C4-2B (cell line): ENCODE measurements at regions not wholly inside any gene's neighbourhood (a gene's known extent, or its start where the extent isn't known, plus 50 kb on each side); places are given as distances from the start of the nearest gene placed in this dataset.

Source experiments
- H3K27ac ChIP-seq: fragments of 450-650 bp; 2 replicates; pipeline ENCODE4 v1.5.1; 2017
- CTCF ChIP-seq: fragments of 450-650 bp; conservative IDR thresholded peaks from 2 replicates; pipeline ENCODE4 v1.5.1; 2017; ENCODE audit warnings: mild to moderate bottlenecking
- ZFX ChIP-seq: fragments of 450-650 bp; IDR thresholded peaks from 2 replicates; pipeline ENCODE4 v1.6.1; 2017

GRCh38 chr4:104591510-104591911 lies 96.8 kb upstream of the CXXC4 start:
- no peak overlapping the region for H3K27ac ChIP-seq

GRCh38 chr4:104592183-104592582 lies 97.5 kb upstream of the CXXC4 start:
- no peak overlapping the region for H3K27ac ChIP-seq
- TF ChIP-seq ZFX (no peak), CTCF (no peak)

More at GRCh38 chr4:104591510-104591911, 96.8 kb upstream of the CXXC4 start:
- no peak for TF ChIP-seq CTCF
- TF ChIP-seq ZFX, result no peak

- no peak overlapping the region for H3K27ac ChIP-seq
- no peak for TF ChIP-seq CTCF
Observed at GRCh38 chr4:104593019-104593418, 98.3 kb upstream of the CXXC4 start.

GRCh38 chr4:104596189-104596588 lies 101.5 kb upstream of the CXXC4 start:
- no peak overlapping the region for H3K27ac ChIP-seq
- TF ChIP-seq ZFX, result no peak
- no peak for TF ChIP-seq CTCF

GRCh38 chr4:104615496-104615895 lies 120.8 kb upstream of the CXXC4 start:
- TF ChIP-seq CTCF, result no peak
- TF ChIP-seq ZFX, result no peak
- H3K27ac ChIP-seq, result no peak overlapping the region

GRCh38 chr4:104615926-104616325 lies 121.2 kb upstream of the CXXC4 start:
- H3K27ac ChIP-seq, result no peak overlapping the region
- TF ChIP-seq ZFX, result no peak
- no peak for TF ChIP-seq CTCF

- H3K27ac ChIP-seq, result no peak overlapping the region
- TF ChIP-seq ZFX (no peak), CTCF (no peak)
Observed at GRCh38 chr4:104616401-104616820, 121.7 kb upstream of the CXXC4 start.
